ENCODE measurements at regions not wholly inside any gene's neighbourhood (a gene's known extent, or its start where the extent isn't known, plus 50 kb on each side); places are given as distances from the start of the nearest gene placed in this dataset.

- TF ChIP-seq CTCF (IDR thresholded peaks at IDR 0.05) (no peak), POLR2A (IDR thresholded peaks at IDR 0.05) (no peak)
These were observed 205.6 kb upstream of the HS3ST1 start for GRCh38 chr4:11634283-11634682.
